GM20000 (cell line): ENCODE measurements at regions not wholly inside any gene's neighbourhood (a gene's known extent, or its start where the extent isn't known, plus 50 kb on each side); places are given as distances from the start of the nearest gene placed in this dataset.

Source experiments
- DNase-seq: peaks from one replicate; pipeline ENCODE4 v3.0.0; 2012; ENCODE audit warnings: low spot score
- CTCF ChIP-seq: IDR thresholded peaks from 2 replicates; pipeline ENCODE4 v1.5.1; 2012; ENCODE audit warnings: mild to moderate bottlenecking, control low read depth; ENCODE audit errors: extremely low read depth, missing control alignments

GRCh38 chr13:31880851-31881494 is 141.6 kb downstream of the RXFP2 start:
- no peak for DNase-seq
- no peak for TF ChIP-seq CTCF

- no peak for TF ChIP-seq CTCF
- DNase-seq, result no peak
Observed at GRCh38 chr13:31881495-31881882, 142.2 kb downstream of the RXFP2 start.

GRCh38 chr13:31882794-31883193 is 143.5 kb downstream of the RXFP2 start:
- no peak for TF ChIP-seq CTCF

GRCh38 chr13:31884556-31884955 is 145.2 kb downstream of the RXFP2 start:
- no peak for DNase-seq
- no peak for TF ChIP-seq CTCF

More at GRCh38 chr13:31882794-31883193, 143.5 kb downstream of the RXFP2 start:
- no peak for DNase-seq

- DNase-seq, result no peak
- TF ChIP-seq CTCF, result no peak
Observed at GRCh38 chr13:31885994-31886393, 145.6 kb upstream of the FRY start.

GRCh38 chr13:31887286-31887685 is 144.3 kb upstream of the FRY start:
- no peak for TF ChIP-seq CTCF
- no peak for DNase-seq

- no peak for DNase-seq
- no peak for TF ChIP-seq CTCF
Observed at GRCh38 chr13:31890946-31891345, 140.6 kb upstream of the FRY start.
